ENCODE measurements at regions not wholly inside any gene's neighbourhood (a gene's known extent, or its start where the extent isn't known, plus 50 kb on each side); places are given as distances from the start of the nearest gene placed in this dataset.

- Mint-ChIP-seq H3K4me3 (no peak overlapping the region), H3K9me3 (peaks cover 6% of the 10 kb centered on the region), H3K27ac (no peak overlapping the region), H3K27me3 (ENCODE audit: low read depth) (peaks cover 7% of the 10 kb centered on the region; the same call in 1 of the 2 replicates), H3K36me3 (no peaks in the 10 kb centered on the region), H3K4me1 (peaks cover 9% of the 10 kb centered on the region)
- ChIA-PET CTCF (no interaction called here), POLR2A (no interaction called here)
- DNase-seq (ENCODE audit: low spot score), result no peak
- ATAC-seq, result no peak
- TF ChIP-seq, protein P1, sequence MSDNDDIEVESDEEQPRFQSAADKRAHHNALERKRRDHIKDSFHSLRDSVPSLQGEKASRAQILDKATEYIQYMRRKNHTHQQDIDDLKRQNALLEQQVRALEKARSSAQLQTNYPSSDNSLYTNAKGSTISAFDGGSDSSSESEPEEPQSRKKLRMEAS (CRISPR knock-in tag; IDR thresholded peaks at IDR 0.05), result no peak
- TF ChIP-seq, protein P2, sequence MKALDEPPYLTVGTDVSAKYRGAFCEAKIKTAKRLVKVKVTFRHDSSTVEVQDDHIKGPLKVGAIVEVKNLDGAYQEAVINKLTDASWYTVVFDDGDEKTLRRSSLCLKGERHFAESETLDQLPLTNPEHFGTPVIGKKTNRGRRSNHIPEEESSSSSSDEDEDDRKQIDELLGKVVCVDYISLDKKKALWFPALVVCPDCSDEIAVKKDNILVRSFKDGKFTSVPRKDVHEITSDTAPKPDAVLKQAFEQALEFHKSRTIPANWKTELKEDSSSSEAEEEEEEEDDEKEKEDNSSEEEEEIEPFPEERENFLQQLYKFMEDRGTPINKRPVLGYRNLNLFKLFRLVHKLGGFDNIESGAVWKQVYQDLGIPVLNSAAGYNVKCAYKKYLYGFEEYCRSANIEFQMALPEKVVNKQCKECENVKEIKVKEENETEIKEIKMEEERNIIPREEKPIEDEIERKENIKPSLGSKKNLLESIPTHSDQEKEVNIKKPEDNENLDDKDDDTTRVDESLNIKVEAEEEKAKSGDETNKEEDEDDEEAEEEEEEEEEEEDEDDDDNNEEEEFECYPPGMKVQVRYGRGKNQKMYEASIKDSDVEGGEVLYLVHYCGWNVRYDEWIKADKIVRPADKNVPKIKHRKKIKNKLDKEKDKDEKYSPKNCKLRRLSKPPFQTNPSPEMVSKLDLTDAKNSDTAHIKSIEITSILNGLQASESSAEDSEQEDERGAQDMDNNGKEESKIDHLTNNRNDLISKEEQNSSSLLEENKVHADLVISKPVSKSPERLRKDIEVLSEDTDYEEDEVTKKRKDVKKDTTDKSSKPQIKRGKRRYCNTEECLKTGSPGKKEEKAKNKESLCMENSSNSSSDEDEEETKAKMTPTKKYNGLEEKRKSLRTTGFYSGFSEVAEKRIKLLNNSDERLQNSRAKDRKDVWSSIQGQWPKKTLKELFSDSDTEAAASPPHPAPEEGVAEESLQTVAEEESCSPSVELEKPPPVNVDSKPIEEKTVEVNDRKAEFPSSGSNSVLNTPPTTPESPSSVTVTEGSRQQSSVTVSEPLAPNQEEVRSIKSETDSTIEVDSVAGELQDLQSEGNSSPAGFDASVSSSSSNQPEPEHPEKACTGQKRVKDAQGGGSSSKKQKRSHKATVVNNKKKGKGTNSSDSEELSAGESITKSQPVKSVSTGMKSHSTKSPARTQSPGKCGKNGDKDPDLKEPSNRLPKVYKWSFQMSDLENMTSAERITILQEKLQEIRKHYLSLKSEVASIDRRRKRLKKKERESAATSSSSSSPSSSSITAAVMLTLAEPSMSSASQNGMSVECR (CRISPR knock-in tag; IDR thresholded peaks at IDR 0.05; ENCODE audit: borderline replicate concordance), result no peak
- no peak for TF ChIP-seq FOXK1 (CRISPR knock-in tag; IDR thresholded peaks at IDR 0.05)
- TF ChIP-seq ZBTB21 (CRISPR knock-in tag; IDR thresholded peaks at IDR 0.05; ENCODE audit: borderline replicate concordance), result no peak
- TF ChIP-seq ZNF121 (CRISPR knock-in tag; IDR thresholded peaks at IDR 0.05), result no peak
- TF ChIP-seq ELF4 (CRISPR knock-in tag; IDR thresholded peaks at IDR 0.05; ENCODE audit: low read depth), result no peak
- TF ChIP-seq, protein P3, sequence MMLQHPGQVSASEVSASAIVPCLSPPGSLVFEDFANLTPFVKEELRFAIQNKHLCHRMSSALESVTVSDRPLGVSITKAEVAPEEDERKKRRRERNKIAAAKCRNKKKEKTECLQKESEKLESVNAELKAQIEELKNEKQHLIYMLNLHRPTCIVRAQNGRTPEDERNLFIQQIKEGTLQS (CRISPR knock-in tag; conservative IDR thresholded peaks at IDR 0.05), result no peak
- no peak for TF ChIP-seq ZNF532 (CRISPR knock-in tag; IDR thresholded peaks at IDR 0.05; ENCODE audit: borderline replicate concordance)
- TF ChIP-seq PRRX2 (CRISPR knock-in tag; IDR thresholded peaks at IDR 0.05), result no peak
- TF ChIP-seq, protein P4, sequence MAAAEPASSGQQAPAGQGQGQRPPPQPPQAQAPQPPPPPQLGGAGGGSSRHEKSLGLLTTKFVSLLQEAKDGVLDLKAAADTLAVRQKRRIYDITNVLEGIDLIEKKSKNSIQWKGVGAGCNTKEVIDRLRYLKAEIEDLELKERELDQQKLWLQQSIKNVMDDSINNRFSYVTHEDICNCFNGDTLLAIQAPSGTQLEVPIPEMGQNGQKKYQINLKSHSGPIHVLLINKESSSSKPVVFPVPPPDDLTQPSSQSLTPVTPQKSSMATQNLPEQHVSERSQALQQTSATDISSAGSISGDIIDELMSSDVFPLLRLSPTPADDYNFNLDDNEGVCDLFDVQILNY (CRISPR knock-in tag; IDR thresholded peaks at IDR 0.05), result no peak
- no peak for TF ChIP-seq MYBL2 (CRISPR knock-in tag; IDR thresholded peaks at IDR 0.05)
- TF ChIP-seq, protein P5, sequence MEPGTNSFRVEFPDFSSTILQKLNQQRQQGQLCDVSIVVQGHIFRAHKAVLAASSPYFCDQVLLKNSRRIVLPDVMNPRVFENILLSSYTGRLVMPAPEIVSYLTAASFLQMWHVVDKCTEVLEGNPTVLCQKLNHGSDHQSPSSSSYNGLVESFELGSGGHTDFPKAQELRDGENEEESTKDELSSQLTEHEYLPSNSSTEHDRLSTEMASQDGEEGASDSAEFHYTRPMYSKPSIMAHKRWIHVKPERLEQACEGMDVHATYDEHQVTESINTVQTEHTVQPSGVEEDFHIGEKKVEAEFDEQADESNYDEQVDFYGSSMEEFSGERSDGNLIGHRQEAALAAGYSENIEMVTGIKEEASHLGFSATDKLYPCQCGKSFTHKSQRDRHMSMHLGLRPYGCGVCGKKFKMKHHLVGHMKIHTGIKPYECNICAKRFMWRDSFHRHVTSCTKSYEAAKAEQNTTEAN (CRISPR knock-in tag; IDR thresholded peaks at IDR 0.05), result no peak
- TF ChIP-seq ZNF219 (CRISPR knock-in tag; IDR thresholded peaks at IDR 0.05; ENCODE audit: borderline replicate concordance), result no peak
- TF ChIP-seq, protein P6, sequence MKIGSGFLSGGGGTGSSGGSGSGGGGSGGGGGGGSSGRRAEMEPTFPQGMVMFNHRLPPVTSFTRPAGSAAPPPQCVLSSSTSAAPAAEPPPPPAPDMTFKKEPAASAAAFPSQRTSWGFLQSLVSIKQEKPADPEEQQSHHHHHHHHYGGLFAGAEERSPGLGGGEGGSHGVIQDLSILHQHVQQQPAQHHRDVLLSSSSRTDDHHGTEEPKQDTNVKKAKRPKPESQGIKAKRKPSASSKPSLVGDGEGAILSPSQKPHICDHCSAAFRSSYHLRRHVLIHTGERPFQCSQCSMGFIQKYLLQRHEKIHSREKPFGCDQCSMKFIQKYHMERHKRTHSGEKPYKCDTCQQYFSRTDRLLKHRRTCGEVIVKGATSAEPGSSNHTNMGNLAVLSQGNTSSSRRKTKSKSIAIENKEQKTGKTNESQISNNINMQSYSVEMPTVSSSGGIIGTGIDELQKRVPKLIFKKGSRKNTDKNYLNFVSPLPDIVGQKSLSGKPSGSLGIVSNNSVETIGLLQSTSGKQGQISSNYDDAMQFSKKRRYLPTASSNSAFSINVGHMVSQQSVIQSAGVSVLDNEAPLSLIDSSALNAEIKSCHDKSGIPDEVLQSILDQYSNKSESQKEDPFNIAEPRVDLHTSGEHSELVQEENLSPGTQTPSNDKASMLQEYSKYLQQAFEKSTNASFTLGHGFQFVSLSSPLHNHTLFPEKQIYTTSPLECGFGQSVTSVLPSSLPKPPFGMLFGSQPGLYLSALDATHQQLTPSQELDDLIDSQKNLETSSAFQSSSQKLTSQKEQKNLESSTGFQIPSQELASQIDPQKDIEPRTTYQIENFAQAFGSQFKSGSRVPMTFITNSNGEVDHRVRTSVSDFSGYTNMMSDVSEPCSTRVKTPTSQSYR (CRISPR knock-in tag; IDR thresholded peaks at IDR 0.05), result no peak
- TF ChIP-seq, protein P7, sequence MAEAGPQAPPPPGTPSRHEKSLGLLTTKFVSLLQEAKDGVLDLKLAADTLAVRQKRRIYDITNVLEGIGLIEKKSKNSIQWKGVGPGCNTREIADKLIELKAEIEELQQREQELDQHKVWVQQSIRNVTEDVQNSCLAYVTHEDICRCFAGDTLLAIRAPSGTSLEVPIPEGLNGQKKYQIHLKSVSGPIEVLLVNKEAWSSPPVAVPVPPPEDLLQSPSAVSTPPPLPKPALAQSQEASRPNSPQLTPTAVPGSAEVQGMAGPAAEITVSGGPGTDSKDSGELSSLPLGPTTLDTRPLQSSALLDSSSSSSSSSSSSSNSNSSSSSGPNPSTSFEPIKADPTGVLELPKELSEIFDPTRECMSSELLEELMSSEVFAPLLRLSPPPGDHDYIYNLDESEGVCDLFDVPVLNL (CRISPR knock-in tag; IDR thresholded peaks at IDR 0.05; ENCODE audit: borderline replicate concordance, low read depth), result no peak
- no peak for TF ChIP-seq AR (CRISPR knock-in tag; IDR thresholded peaks at IDR 0.05)
- TF ChIP-seq, protein P8, sequence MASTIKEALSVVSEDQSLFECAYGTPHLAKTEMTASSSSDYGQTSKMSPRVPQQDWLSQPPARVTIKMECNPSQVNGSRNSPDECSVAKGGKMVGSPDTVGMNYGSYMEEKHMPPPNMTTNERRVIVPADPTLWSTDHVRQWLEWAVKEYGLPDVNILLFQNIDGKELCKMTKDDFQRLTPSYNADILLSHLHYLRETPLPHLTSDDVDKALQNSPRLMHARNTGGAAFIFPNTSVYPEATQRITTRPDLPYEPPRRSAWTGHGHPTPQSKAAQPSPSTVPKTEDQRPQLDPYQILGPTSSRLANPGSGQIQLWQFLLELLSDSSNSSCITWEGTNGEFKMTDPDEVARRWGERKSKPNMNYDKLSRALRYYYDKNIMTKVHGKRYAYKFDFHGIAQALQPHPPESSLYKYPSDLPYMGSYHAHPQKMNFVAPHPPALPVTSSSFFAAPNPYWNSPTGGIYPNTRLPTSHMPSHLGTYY (CRISPR knock-in tag; IDR thresholded peaks at IDR 0.05), result no peak
These were observed 180.2 kb downstream of the EPM2A start for GRCh38 chr6:145555084-145555483.

Data from WTC11 (cell line).